GM18861 (cell line): ENCODE measurements at regions not wholly inside any gene's neighbourhood (a gene's known extent, or its start where the extent isn't known, plus 50 kb on each side); places are given as distances from the start of the nearest gene placed in this dataset.
"Not testable (repeated sequence)": the region's sequence is repeated elsewhere in the genome, so short reads cannot be mapped to it uniquely, and the experiment has no call there.

Source experiments
- ATAC-seq: cut with Tn5 transposase; IDR thresholded peaks from one replicate; pipeline ENCODE4 v1.9.1; 2021; ENCODE audit not compliant: unreplicated experiment

DNA sequence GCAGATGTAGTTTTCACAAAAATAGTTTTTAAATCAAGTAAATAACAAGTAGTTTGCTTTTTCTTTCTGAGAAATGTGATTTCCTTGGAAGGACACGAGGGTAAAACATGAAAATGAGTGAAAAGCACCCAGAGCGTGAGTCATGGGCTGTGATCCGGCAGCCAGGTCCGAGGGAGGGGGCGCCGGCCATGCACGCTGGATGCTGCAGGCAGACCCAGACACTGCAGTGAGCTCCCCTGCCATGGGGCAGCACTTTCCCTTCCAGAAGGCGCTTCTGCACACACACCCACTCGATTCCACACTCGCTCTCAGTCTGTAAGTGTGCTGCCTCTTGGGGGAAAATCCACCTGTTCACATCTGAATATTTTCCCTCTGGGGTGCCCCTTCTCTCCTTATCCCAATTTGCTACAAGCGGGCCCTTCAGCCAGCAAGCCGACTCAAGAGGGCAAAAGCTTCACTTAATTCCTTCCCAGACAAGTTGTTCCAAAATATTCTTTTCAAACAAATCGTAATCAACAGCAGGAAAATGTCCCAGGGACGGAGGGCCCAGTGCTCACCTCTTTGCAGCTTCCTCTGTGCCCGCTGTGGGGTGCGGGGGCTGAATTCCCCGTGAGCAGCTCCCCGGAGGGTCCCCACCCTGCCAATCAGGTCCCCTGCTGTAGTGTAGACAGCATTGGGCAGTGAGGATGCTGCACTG lies 87.0 kb upstream of the ID2 start:
- ATAC-seq: no peak

DNA sequence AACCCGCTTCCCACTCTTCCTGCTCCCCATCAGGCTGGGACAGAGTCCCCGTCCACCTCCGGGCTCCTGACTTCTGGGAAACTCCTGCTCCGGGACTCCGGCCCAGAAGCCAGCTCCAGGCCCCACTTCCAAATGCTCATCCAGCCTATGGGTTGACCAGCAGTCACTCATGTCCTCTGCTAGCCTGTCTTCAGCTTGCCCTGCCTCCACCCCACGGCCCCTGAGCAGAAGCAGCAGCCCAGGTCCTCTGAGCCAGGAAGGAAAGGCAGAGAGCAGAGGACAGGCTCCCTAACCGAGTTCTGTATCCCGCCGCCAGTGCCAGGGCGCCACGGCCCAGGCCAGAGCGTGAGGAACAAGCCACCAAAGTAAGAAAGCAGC lies 86.4 kb upstream of the ID2 start:
- no peak for ATAC-seq

DNA sequence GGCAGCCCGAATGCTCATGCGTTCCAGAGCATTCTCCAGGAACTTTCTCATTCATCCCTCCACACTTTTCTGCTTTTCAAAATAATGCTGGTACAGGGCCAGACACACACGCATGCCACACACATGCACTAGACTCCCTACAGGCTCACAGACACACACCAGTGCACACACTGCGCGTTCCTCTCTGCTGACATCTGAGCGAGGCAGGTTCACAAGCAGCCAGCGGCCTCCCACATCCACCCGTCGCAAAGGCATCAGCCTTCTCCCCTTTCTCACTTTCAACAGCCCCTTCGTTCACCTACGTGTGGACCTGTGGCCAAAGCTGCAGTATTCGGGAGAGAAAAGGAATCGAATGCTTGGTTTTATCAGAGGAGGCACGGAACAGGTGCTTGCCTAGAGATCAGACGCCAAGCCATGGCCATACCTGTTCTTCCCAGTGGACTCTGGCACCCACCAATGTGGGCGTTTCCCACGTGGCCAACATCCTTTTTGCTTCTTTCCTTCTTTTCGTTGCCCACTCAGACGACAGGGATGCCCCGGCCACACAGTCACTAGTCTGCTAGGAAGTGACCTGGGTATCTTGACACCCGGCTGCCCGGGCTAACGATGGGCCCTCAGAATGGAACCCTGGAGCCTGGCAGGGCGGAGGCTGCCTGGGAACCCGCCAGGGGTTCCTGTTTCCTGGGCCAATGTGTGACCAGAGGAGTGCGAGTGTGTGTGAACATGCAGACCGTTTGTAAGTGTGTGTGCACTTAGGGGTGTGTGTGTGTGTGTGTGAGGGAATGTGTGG lies 85.8 kb upstream of the ID2 start:
- no peak for ATAC-seq

DNA sequence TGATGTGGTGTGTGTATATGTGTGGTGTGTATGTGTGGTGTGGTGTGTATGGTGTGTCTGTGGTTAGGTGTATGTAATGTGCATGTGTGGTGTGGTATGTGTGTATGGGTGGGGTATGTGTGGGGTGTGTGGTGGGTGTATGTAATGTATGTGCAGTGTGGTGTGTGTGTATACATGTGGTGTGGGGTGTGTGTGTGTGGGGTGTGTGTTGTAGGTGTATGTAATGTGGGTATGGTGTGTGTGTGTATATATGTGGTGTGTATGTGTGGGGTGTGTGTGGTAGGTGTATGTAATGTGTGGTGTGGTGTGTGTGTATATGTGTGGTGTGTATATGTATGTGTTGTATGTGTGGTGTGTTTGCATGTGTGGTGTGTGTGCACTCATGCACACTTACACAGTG lies 84.8 kb upstream of the ID2 start:
- no peak for ATAC-seq

DNA sequence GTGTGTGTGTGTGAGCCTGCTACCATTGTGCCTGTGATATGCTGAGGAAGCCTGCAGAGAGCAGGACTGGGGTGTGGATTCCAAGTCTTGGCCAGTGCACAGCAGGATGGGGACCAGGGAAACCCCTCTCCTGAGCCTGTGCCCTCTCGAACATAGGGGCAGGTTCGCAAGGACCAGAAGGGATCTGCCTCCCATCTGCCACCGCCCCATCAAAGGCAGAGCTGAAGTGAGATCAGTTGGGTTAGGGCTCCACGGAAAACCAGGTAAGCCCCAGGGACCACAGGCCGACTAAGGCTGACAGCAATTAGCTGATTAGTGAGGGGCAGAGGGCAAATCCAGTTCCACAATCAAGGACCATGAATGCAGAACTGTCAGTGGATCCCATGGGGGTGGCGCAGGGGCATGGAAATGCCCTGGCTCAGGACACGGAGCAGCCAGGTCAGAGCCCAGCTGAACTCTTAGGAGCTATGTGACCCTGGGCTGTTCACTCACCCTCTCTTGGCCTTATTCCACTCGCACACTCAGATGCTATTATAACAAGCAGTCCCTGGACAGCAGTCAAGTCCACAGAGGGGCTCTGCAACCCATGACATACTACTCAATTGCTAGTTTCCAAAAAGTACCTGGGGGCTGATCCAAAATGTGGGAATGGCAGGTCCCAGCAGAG lies 84.2 kb upstream of the ID2 start:
- no peak for ATAC-seq

DNA sequence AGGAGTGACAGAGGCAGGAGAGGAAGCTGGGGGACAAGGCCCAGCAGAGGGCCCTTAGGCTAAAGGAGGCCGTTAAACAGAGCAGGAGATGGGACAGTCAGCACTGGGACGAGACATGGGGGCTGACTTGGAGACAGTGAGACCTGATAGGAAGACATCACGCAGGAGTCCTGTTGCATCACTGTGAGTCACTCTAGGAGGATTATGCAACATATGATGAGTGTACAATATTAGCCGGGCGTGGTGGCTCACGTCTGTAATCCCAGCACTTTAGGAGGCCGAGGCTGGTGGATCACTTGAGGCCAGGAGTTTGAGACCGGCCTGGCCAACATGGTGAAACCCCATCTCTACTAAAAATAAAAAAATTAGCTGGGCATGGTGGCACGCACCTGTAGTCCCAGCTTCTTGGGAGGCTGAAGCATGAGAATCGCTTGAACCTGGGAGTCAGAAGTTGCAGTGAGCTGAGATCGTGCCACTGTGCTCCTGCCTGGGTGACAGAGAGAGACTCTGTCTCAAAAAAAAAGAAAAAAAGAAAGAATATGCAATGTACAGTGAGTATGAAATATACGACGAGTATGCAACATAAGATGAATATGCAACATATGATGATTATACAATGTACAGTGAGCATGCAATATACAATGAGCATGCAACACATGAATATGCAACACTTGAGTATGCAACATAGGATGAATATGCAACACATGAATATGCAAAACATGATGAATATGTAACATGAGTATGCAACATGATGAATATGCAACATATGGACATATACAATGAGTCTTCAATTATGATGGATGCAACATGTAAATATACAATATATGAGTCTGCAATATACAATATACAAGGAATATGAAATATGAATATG lies 83.3 kb upstream of the ID2 start:
- ATAC-seq: no peak

DNA sequence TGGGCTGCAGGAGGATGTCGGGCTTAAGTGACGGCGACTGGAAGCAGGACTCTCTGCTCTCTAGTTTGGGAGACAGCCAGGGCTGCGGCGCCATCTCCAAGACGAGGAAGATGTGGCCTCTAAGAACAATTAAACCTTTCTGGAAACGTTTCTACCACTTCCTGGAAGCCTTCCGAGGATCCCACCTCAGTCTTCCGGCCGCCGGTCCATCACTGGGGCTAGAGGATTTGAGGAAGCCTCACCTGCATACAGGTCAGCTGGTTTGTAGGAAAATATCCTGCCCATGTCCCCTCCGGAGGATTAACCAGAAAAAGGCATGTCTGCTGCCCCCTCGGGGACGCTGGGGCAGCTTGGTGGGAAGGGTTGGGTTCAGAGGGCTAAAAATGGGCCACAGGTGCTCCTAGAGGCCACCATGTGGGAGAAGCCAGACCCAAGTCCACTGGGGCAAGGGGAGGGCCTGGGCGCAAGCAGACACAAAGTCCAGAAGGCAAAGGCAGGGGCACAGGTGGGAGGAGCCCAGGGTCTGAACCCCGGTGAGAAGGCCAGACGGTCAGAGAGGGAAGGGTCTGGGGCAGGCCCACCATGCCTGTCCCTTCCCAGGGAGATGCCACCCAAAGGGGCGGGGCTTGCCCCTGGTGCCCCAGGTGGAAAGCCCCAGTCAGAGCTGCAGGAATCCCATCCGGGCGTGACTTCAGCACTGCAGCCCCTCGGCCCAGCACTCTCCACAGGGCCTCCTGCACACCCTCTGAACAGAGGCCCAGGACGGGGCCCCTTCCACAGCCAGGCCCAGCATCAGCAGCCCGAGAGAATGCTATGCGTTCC lies 82.2 kb upstream of the ID2 start:
- no peak for ATAC-seq

DNA sequence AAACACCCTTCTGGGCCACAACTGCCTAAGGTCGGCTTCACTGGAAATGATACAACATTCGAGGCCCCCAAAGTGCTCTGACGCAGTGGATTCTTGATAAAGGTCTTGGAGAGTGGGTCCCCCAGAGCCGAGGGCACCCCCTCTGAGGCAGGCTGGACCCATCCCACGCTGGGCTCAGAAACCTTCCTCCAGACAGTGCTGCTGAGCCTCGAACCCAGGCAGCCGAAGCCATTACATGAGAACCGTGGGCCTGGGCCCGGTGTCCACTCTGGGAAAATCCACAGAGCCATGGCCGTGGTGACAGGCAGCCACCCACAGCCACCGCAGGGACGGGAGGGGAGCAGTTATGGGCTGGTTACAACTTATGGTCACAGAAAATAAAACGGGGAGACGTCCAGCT lies 81.4 kb upstream of the ID2 start:
- no peak for ATAC-seq

DNA sequence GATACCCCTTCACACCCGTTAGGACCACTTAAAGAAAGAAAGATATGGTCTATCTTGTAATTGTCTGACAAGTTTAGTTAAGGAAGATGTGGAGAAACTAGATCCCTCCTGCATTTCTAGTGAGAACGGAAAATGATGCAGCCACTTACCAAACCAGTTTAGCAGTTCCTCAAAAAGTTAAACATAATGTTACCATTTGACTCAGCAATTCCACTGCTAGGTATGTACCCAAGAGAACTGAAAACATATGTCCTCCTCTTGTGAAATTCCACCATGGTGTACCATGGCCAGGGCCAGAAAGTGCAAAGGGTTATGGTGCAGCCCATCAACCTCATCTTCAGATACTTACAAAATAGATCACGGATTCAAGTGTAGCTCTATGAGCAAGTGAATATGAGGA lies 79.0 kb upstream of the ID2 start:
- ATAC-seq: peak; percentile 57

DNA sequence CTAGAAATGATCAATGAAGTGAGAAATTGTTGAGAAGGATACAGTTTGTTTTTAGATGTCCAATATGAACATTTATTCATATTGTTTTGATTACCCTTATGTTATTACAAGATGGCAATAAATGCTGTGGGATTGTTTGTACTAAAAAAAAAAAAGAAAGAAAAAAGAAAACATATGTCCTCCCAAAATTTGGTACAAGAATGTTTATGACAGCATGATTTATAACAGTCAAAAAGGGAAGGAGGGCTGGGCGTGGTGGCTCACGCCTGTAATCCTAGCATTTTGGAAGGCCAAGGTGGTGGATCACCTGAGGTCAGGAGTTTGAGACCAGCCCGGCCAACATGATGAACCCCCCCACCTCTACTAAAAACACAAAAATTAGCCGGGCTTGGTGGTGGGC lies 78.5 kb upstream of the ID2 start:
- not testable (repeated sequence) for ATAC-seq

DNA sequence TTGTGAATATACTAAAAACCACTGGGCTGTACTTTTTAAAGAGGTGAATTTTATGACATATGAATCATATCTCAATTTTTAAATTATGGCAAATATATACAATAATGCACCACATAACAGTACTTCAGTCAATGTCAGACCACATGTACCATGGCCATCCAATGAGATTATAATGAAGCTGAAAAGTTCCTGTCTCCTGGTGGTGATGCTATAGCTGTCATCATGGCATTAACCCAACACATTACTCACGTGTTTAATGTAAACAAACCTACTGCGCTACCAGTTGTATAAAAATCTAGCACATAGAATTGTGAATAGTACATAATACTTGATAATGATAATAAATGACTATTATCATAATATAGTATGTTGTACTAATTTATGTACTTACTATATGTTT lies 77.6 kb upstream of the ID2 start:
- ATAC-seq: no peak

DNA sequence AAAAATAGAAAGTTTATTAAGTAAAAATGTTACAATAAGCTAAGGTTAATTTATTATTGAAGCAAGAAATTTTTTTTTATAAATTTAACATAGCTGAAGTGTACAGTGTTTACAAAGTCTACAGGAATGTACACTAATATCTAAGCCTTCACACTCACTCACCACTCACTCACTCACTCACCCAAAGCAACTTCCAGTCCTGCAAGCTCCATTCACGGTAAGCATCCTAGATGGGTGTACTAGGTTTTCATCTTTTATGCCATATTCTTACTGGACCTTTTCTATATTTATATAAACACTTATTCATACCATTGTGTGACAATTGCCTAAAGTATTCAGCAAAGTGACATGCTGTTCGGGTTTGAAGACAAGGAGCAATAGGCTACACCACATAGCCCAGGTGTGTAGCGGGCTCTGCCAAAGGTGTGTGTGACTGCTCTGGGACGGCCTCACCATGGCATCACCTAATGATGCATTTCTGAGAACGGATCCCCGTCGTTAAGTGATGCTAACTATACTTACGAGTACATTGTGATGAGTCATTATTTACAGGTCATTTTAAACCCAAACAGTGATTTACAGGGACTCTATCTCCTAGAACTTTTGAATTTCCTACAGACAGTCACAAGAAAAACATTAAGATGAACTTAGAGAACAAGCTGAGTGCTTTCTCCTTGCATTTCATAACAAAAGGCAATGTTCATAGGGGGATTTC lies 76.3 kb upstream of the ID2 start:
- ATAC-seq: no peak

DNA sequence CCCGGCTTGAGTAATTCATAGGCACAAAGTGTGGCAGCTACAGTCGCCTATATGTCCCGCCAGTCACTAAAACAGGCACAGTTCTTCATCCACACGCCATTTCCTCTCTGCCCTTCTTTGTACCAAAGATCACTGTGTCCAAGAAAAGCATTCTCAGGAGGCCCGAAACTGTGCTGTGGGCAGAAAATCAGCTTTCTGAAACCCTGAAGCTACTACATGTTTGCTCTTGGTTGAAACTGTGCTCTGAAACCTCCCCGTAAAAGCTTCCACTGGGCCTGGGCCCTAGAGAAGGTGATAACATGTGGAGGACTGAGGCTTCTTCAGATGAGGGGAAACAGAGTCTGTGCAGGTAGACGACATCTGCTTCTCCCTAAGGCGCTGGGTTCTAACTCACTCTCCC lies 75.6 kb upstream of the ID2 start:
- ATAC-seq: peak; percentile 79

DNA sequence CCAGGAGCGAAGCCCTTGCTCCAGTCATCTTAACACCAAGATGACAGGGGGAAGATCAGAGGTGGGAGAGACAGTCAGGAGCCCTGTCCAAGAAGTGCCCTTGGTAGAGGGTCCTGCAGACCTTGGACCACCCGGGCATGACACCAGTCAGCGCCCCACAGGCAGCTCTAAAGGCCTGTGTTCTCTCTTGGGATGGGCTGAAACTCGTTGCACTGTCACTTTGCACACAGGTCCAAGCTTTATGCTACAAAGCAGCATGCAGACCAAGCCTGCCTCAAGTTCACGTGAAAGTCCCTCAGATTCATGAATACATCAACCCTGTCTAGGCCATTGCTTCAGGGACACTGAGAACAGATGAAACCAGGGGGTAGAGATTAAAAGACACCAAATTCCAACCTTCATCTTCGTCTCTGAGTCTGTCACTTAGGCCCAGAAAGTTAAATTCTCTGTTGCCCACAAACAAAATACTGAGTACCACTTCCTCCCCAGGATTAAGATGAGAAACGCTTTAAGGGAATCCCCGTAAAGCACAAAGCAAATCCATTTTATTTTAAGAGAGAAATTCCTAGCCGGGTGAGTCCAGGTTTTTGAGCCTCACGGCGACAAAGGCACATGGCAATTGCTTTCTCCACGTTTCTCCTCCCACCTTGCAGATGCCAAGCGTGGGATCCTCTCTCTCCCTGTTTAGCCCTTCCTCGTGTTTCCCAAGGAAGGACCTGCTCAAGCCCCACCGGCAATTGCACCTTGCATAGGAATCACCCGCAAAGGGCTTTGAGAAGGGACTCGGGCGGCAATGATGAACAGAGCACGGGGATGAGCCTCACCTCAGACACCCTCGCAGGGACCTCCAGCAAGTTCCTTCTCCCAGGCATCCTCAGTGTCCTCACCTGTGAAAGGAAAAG lies 75.0 kb upstream of the ID2 start:
- no peak for ATAC-seq

DNA sequence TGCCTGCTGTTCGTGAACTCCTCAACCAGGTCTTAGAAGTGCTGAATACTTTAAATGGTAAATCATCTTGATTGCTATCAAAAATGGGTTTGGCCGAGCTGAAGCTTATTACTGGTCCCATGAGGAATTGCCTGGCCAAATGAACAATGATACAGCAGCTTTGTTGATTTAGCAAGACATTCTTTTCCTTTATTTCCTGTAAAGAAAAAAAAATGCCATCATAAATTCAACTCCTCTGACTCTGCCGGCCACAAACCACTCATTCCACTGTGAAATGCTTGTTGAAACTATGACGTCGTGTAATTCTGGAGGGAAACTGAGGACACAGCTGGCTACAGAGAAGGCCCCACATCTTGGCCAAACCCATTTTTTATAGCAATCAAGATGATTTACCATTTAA lies 74.2 kb upstream of the ID2 start:
- no peak for ATAC-seq

DNA sequence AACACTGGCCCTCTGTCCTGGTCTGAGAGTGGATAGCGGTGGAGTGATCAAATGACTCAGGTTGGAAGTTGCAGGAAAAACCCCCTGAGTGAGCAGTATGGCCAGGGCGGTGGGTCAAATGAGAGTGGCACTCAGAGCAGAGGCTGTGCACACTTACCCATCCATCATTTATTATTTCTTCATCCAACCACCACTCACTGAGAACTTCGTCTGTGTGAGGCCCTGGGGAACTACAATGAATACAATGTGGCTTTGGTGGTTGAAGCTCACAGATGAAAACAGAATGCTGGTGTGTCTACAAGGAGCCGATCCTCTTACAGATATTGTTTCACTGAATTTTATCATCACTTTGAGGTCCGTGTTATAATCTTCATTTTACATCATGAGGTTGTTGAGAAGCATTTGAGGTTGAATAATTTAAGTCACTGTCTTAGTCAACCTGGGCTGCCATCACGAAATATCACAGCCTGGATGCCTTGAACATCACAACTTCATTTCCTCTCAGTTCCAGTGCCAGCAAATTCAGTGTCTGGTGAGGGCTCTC lies 73.4 kb upstream of the ID2 start:
- ATAC-seq: peak; percentile 44

DNA sequence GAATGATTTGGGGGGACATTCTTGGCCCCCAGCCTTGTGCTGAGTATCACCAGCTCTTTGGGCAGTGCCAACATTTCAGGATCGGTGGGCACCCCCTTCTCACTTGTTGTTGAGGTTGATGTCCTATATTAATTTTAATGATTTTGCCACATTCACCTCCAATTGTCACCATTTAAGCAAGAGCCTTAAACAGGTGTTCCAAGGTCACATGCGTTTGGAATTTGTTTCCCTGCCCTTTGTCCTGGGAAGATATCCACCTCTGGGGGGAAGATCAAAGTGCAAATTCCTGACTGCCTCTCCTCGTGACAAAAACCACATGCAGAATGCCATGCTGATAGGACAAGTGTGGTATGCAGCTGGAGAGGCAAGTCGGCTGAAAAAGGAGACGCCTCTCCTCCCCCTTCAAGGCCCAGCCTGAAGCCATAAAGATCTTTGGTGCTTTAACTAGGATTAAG lies 72.5 kb upstream of the ID2 start:
- ATAC-seq: no peak

DNA sequence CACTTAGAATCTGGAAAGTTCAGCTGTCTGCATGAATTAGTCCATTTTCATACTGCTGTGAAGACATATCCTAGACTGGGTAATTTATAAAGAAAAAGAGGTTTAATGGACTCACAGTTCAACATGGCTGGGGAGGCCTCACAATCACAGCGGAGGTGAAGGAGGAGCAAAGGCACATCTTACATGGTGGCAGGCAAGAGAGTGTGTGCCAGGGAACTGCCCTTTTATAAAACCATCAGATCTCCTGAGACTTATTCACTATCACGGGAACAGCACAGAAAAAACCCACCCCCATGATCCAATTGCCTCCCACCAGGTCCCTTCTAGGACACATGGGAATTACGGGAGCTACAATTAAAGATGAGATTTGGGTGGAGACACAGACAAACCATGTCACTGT lies 71.1 kb upstream of the ID2 start:
- not testable (repeated sequence) for ATAC-seq
